A673 (cell line): ENCODE measurements at regions not wholly inside any gene's neighbourhood (a gene's known extent, or its start where the extent isn't known, plus 50 kb on each side); places are given as distances from the start of the nearest gene placed in this dataset.

Experiments used
- EZH2 ChIP-seq: fragments of 200-600 bp; sonication (generic); IDR thresholded peaks from 2 replicates; pipeline ENCODE4 v1.6.1; 2017; ENCODE audit warnings: borderline replicate concordance, low read depth, mild to moderate bottlenecking, mixed read lengths, antibody characterized with exemption, low read length; ENCODE audit not compliant: poor library complexity, severe bottlenecking
- TF ChIP-seq, protein P1 (sequence below): fragments of 300-800, 200-600 bp; sonication (generic); conservative IDR thresholded peaks from 2 replicates; pipeline ENCODE4 v1.5.1; 2017; ENCODE audit warnings: low read depth, mild to moderate bottlenecking, antibody characterized with exemption, low read length, moderate library complexity, mixed read lengths

DNA sequence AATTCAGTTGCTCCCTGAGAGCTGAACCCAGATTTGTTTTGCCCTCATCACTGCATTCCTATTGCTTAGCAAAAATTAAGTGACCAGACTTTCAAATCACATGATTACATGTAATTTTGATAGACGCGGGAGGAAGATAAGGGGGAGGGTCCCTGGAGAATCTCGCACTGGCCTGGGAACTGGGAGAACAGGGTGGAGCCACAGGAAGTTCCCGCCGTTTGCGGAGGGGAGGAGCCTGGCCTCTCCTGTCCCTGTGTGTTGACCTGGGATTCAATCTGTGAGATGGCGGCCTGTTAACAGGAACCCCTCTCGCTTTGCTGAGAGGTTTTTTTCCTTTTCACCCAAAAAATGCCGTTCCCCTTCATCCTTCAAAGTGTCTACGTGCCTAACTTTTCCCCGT, 142.9 kb upstream of the OR13F1 start:
- TF ChIP-seq, protein P1, sequence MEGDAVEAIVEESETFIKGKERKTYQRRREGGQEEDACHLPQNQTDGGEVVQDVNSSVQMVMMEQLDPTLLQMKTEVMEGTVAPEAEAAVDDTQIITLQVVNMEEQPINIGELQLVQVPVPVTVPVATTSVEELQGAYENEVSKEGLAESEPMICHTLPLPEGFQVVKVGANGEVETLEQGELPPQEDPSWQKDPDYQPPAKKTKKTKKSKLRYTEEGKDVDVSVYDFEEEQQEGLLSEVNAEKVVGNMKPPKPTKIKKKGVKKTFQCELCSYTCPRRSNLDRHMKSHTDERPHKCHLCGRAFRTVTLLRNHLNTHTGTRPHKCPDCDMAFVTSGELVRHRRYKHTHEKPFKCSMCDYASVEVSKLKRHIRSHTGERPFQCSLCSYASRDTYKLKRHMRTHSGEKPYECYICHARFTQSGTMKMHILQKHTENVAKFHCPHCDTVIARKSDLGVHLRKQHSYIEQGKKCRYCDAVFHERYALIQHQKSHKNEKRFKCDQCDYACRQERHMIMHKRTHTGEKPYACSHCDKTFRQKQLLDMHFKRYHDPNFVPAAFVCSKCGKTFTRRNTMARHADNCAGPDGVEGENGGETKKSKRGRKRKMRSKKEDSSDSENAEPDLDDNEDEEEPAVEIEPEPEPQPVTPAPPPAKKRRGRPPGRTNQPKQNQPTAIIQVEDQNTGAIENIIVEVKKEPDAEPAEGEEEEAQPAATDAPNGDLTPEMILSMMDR = no peak
- no peak for TF ChIP-seq EZH2
